A549 (cell line): ENCODE measurements at regions not wholly inside any gene's neighbourhood (a gene's known extent, or its start where the extent isn't known, plus 50 kb on each side); places are given as distances from the start of the nearest gene placed in this dataset.

Source experiments
- ATAC-seq, 2 experiments: fragments of 200-7000 bp in 1 of 2; fragments of >200 bp in 1 of 2; cut with Nextera tagmentation in 1 of 2; cut with Tn5 transposase in 1 of 2; 3 replicates each; pipeline versions ENCODE4 v1.8.0 to v1.9.1; 2018 to 2020; ENCODE audit warnings: mild to moderate bottlenecking in 1 of 2, moderate library complexity in 1 of 2
- CTCF ChIA-PET: fragments of 300-600 bp; sonication (Branson Sonifier 250); formaldehyde crosslinking; extraction: SDS; loops from one replicate; lab custom pipeline; 2021; ENCODE audit warnings: antibody characterized with exemption, inconsistent platforms; lab: Yijun Ruan, JAX
- POLR2A ChIA-PET: fragments of 350-600 bp; formaldehyde crosslinking; extraction: SDS; loops from one replicate; lab custom pipeline; 2021; ENCODE audit warnings: antibody characterized with exemption, inconsistent platforms; lab: Yijun Ruan, JAX
- DNase-seq, 2 experiments: peaks; one replicate each; pipeline versions ENCODE4 v3.0.0 to v3.0.0-alpha.2; 2011 to 2016; ENCODE audit warnings: low read depth in 1 of 2, low spot score in 1 of 2
- FAIRE-seq: peaks from 2 replicates; lab custom pipeline; 2011; peaks lifted over from hg19 to GRCh38; lab: Jason Lieb, UNC
- H3K27ac ChIP-seq, 2 experiments: fragments of >200 bp; sonication (Bioruptor Twin); formaldehyde crosslinking; 3 replicates each; pipeline ENCODE4 v1.5.1; 2016 to 2017
- H3K4me1 ChIP-seq: fragments of >200 bp; sonication (Bioruptor Twin); formaldehyde crosslinking; 3 replicates; pipeline ENCODE4 v1.6.1; 2016
- H3K4me2 ChIP-seq: fragments of >200 bp; sonication (Bioruptor Twin); formaldehyde crosslinking; 3 replicates; pipeline ENCODE4 v1.6.1; 2016
- H3K4me3 ChIP-seq: fragments of >200 bp; sonication (Bioruptor Twin); formaldehyde crosslinking; 3 replicates; pipeline ENCODE4 v1.5.1; 2016
- H3K9me3 ChIP-seq: fragments of >200 bp; sonication (Bioruptor Twin); formaldehyde crosslinking; 3 replicates; pipeline ENCODE4 v1.6.1; 2016
- BCL3 ChIP-seq: fragments of >200 bp; sonication (Bioruptor Twin); formaldehyde crosslinking; IDR thresholded peaks from 3 replicates; pipeline ENCODE4 v1.6.1; 2016
- CEBPB ChIP-seq, 2 experiments: fragments of >200 bp in 1 of 2; sonication (Bioruptor Twin) in 1 of 2; formaldehyde crosslinking in 1 of 2; IDR thresholded peaks; 2 replicates each; pipeline ENCODE4 v1.6.1; 2012 to 2016
- CHD2 ChIP-seq: fragments of 150-350 bp; IDR thresholded peaks from 2 replicates; pipeline ENCODE4 v1.6.1; 2014; ENCODE audit warnings: low read length; ENCODE audit not compliant: partially characterized antibody
- E2F6 ChIP-seq: IDR thresholded peaks from 2 replicates; pipeline ENCODE4 v1.6.1; 2012; ENCODE audit warnings: low read depth, borderline replicate concordance
- EHF ChIP-seq: fragments of 250-450 bp; sonication (Bioruptor Pico); IDR thresholded peaks from 2 replicates; pipeline ENCODE4 v1.5.0; 2020; ENCODE audit warnings: mild to moderate bottlenecking
- EHMT2 ChIP-seq: fragments of 200-600 bp; sonication (generic); IDR thresholded peaks from 2 replicates; pipeline ENCODE4 v1.6.1; 2016; ENCODE audit warnings: antibody characterized with exemption, low read depth, mild to moderate bottlenecking, moderate library complexity
- FOSB ChIP-seq: fragments of 250-450 bp; sonication (Bioruptor Pico); IDR thresholded peaks from 2 replicates; pipeline ENCODE4 v1.5.0; 2020; ENCODE audit warnings: mild to moderate bottlenecking, moderate library complexity
- FOXS1 ChIP-seq: fragments of 250-450 bp; sonication (Bioruptor Pico); IDR thresholded peaks from 2 replicates; pipeline ENCODE4 v1.5.0; 2020; ENCODE audit warnings: mild to moderate bottlenecking, moderate library complexity
- GATA3 ChIP-seq: IDR thresholded peaks from 2 replicates; pipeline ENCODE4 v1.6.1; 2012; ENCODE audit warnings: borderline replicate concordance
- HDAC2 ChIP-seq: fragments of 200-600 bp; sonication (generic); IDR thresholded peaks from 2 replicates; pipeline ENCODE4 v1.6.1; 2016
- HES2 ChIP-seq: fragments of >200 bp; sonication (Bioruptor Twin); formaldehyde crosslinking; IDR thresholded peaks from 2 replicates; pipeline ENCODE4 v1.6.1; 2016
- HEYL ChIP-seq: fragments of 250-450 bp; sonication (Bioruptor Pico); IDR thresholded peaks from 2 replicates; pipeline ENCODE4 v1.8.0; 2021; ENCODE audit warnings: mild to moderate bottlenecking, moderate library complexity
- HOXB13 ChIP-seq: fragments of 250-450 bp; sonication (Bioruptor Pico); IDR thresholded peaks from 2 replicates; pipeline ENCODE4 v1.5.0; 2020; ENCODE audit warnings: low read depth, mild to moderate bottlenecking, moderate library complexity
- JUN ChIP-seq, 2 experiments: fragments of >200 bp; sonication (Bioruptor Twin); formaldehyde crosslinking; IDR thresholded peaks; 2 replicates in 1 of 2; 3 replicates in 1 of 2; pipeline ENCODE4 v1.6.1; 2016 to 2017
- KDM5A ChIP-seq: fragments of 200-600 bp; sonication (generic); IDR thresholded peaks from 2 replicates; pipeline ENCODE4 v1.6.1; 2016; ENCODE audit warnings: antibody characterized with exemption, mild to moderate bottlenecking
- MAX ChIP-seq: IDR thresholded peaks from 2 replicates; pipeline ENCODE4 v1.6.1; 2012
- NFE2L2 ChIP-seq: fragments of 150-350 bp; conservative IDR thresholded peaks from 2 replicates; pipeline ENCODE4 v1.6.1; 2014; ENCODE audit warnings: low read length
- NPAS2 ChIP-seq: fragments of 250-450 bp; sonication (Bioruptor Pico); IDR thresholded peaks from 2 replicates; pipeline ENCODE4 v1.8.0; 2022; ENCODE audit warnings: mild to moderate bottlenecking, moderate library complexity, borderline replicate concordance
- NR3C1 ChIP-seq: fragments of >200 bp; sonication (Bioruptor Twin); formaldehyde crosslinking; IDR thresholded peaks from 3 replicates; pipeline ENCODE4 v1.6.1; 2017
- PBX3 ChIP-seq: IDR thresholded peaks from 2 replicates; pipeline ENCODE4 v1.6.1; 2012
- PHF8 ChIP-seq: fragments of 200-600 bp; sonication (generic); IDR thresholded peaks from 2 replicates; pipeline ENCODE4 v1.6.1; 2016; ENCODE audit warnings: low read depth, mild to moderate bottlenecking, antibody characterized with exemption, moderate library complexity, borderline replicate concordance
- POLR2AphosphoS2 ChIP-seq: conservative IDR thresholded peaks from 2 replicates; pipeline ENCODE4 v1.6.1; 2012; ENCODE audit warnings: low read length, improper control_type of control experiment, inconsistent platforms
- RAD21 ChIP-seq, 2 experiments: fragments of >200 bp in 1 of 2; sonication (Bioruptor Twin) in 1 of 2; formaldehyde crosslinking in 1 of 2; IDR thresholded peaks in 1 of 2; conservative IDR thresholded peaks in 1 of 2; 2 replicates in 1 of 2; 3 replicates in 1 of 2; pipeline ENCODE4 v1.6.1; 2012 to 2018; ENCODE audit warnings: inconsistent platforms in 1 of 2
- RCOR1 ChIP-seq: fragments of 150-350 bp; IDR thresholded peaks from 2 replicates; pipeline ENCODE4 v1.6.1; 2014; ENCODE audit warnings: antibody characterized with exemption, low read length, low read depth
- RNF2 ChIP-seq: fragments of 200-600 bp; sonication (generic); IDR thresholded peaks from 2 replicates; pipeline ENCODE4 v1.6.1; 2016; ENCODE audit warnings: low read depth, mild to moderate bottlenecking, antibody characterized with exemption, moderate library complexity, borderline replicate concordance
- SMC3 ChIP-seq: fragments of >200 bp; sonication (Bioruptor Twin); formaldehyde crosslinking; IDR thresholded peaks from 3 replicates; pipeline ENCODE4 v1.6.1; 2018; ENCODE audit warnings: inconsistent platforms
- USF2 ChIP-seq: fragments of 450-650 bp; IDR thresholded peaks from 2 replicates; pipeline ENCODE4 v1.6.1; 2014; ENCODE audit warnings: antibody characterized with exemption
- ZFP36 ChIP-seq: fragments of 450-650 bp; IDR thresholded peaks from 2 replicates; pipeline ENCODE4 v1.6.1; 2014; ENCODE audit warnings: borderline replicate concordance; ENCODE audit not compliant: partially characterized antibody
- ZNF302 ChIP-seq: fragments of 250-450 bp; sonication (Bioruptor Pico); IDR thresholded peaks from 2 replicates; pipeline ENCODE4 v1.9.0; 2021; ENCODE audit warnings: inconsistent platforms, mild to moderate bottlenecking, moderate library complexity
- WGBS: methylation state at CpG from one replicate; pipeline ENCODE4 v1.1.6; 2017; ENCODE audit errors: missing lambda C conversion rate; 5-methylcytosine and 5-hydroxymethylcytosine counted together

- TF ChIP-seq NFE2L2: no peak
- TF ChIP-seq SMC3: no peak
- TF ChIP-seq NPAS2 (CRISPR knock-in tag): no peak
- no peak for TF ChIP-seq FOXS1 (CRISPR knock-in tag)
- no peak for TF ChIP-seq CHD2
- TF ChIP-seq GATA3: no peak
- no peak for TF ChIP-seq RNF2
- TF ChIP-seq PHF8: no peak
- TF ChIP-seq BCL3: no peak
- TF ChIP-seq RAD21 (conservative IDR thresholded peaks at IDR 0.05 in 1 of 2, IDR thresholded peaks at IDR 0.05 in 1 of 2): no peak
- TF ChIP-seq EHF (CRISPR knock-in tag): no peak
- 93% methylated on average over 2 of the region's 2 CpGs for WGBS
- no peak for ATAC-seq
- Histone ChIP-seq H3K4me1 (no peaks in the 10 kb centered on the region), H3K4me2 (no peak overlapping the region), H3K9me3 (no peaks in the 10 kb centered on the region), H3K27ac (no peak overlapping the region), H3K4me3 (no peak overlapping the region)
- FAIRE-seq: no peak
- DNase-seq: no peak
- CTCF ChIA-PET: interaction anchor here (0.9 kb wide), 1 partner anchor 12 kb away, joined by 3 read pairs; no protein-coding TSS in a partner anchor
- POLR2A ChIA-PET: no interaction called here
These were observed 180.1 kb upstream of the PTBP2 start for GRCh38 chr1:96541491-96541890.

- Histone ChIP-seq H3K27ac (no peak overlapping the region), H3K9me3 (no peaks in the 10 kb centered on the region), H3K4me1 (no peaks in the 10 kb centered on the region), H3K4me2 (no peak overlapping the region), H3K4me3 (no peak overlapping the region)
- ChIA-PET CTCF (interaction anchor here (1.1 kb wide), 1 partner anchor 186 kb away, joined by 7 read pairs; no protein-coding TSS in a partner anchor), POLR2A (no interaction called here)
- 72% methylated on average over 6 of the region's 6 CpGs for WGBS
- TF ChIP-seq NFE2L2 (no peak), KDM5A (no peak), E2F6 (no peak), USF2 (no peak), HES2 (no peak), HOXB13 (CRISPR knock-in tag) (no peak), HEYL (CRISPR knock-in tag) (no peak), NR3C1 (no peak), HDAC2 (no peak), JUN (IDR thresholded peaks at IDR 0.05) (no peak)
- ATAC-seq (no peak), DNase-seq (no peak), FAIRE-seq (no peak)
These were observed 177.3 kb upstream of the PTBP2 start for GRCh38 chr1:96544051-96544830.

GRCh38 chr1:96544831-96545221, 176.8 kb upstream of the PTBP2 start:
- H3K4me3 ChIP-seq: no peak overlapping the region
- H3K4me1 ChIP-seq: no peaks in the 10 kb centered on the region
- no peak overlapping the region for H3K27ac ChIP-seq
- ATAC-seq: no peak
- H3K9me3 ChIP-seq: no peaks in the 10 kb centered on the region
- no peak for FAIRE-seq
- 94% methylated on average over 1 of the region's 1 CpG for WGBS
- TF ChIP-seq ZNF302 (CRISPR knock-in tag): no peak
- no peak for TF ChIP-seq RCOR1
- no peak for TF ChIP-seq POLR2AphosphoS2
- TF ChIP-seq RNF2: no peak
- no peak for TF ChIP-seq MAX
- TF ChIP-seq FOSB (CRISPR knock-in tag): no peak
- no peak for TF ChIP-seq FOXS1 (CRISPR knock-in tag)
- TF ChIP-seq ZFP36: no peak
- TF ChIP-seq PBX3: no peak
- no peak for TF ChIP-seq EHMT2
- no peak for TF ChIP-seq KDM5A
- TF ChIP-seq RAD21 (conservative IDR thresholded peaks at IDR 0.05 in 1 of 2, IDR thresholded peaks at IDR 0.05 in 1 of 2): no peak
- no peak for TF ChIP-seq CEBPB (IDR thresholded peaks at IDR 0.05)
- POLR2A ChIA-PET: no interaction called here
- no peak for DNase-seq
- CTCF ChIA-PET: no interaction called here
- H3K4me2 ChIP-seq: no peak overlapping the region
